H9 (cell line): ENCODE measurements at regions not wholly inside any gene's neighbourhood (a gene's known extent, or its start where the extent isn't known, plus 50 kb on each side); places are given as distances from the start of the nearest gene placed in this dataset.
"Not testable (repeated sequence)": the region's sequence is repeated elsewhere in the genome, so short reads cannot be mapped to it uniquely, and the experiment has no call there.

Source experiments
- DNase-seq: peaks from one replicate; pipeline ENCODE4 v3.0.0-alpha.2; 2017
- H2AFZ ChIP-seq: one replicate; pipeline ENCODE4 v1.6.1; 2013; ENCODE audit warnings: mild to moderate bottlenecking, low read length, control low read depth, moderate library complexity
- H2AK5ac ChIP-seq: 2 replicates; pipeline ENCODE4 v1.6.1; 2013; ENCODE audit warnings: low read length, control low read depth, mixed read lengths; ENCODE audit not compliant: insufficient read length
- H2BK120ac ChIP-seq: one replicate; pipeline ENCODE4 v1.6.1; 2013; ENCODE audit warnings: low read depth, mild to moderate bottlenecking, low read length, control low read depth, inconsistent platforms; ENCODE audit not compliant: poor library complexity, severe bottlenecking
- H2BK12ac ChIP-seq: 2 replicates; pipeline ENCODE4 v1.6.1; 2013; ENCODE audit warnings: low read length, control low read depth, mixed read lengths, low read depth; ENCODE audit not compliant: insufficient read length
- H2BK15ac ChIP-seq: 2 replicates; pipeline ENCODE4 v1.6.1; 2013; ENCODE audit warnings: low read depth, low read length, control low read depth
- H2BK20ac ChIP-seq: one replicate; pipeline ENCODE4 v1.6.1; 2013; ENCODE audit warnings: low read depth, mild to moderate bottlenecking, low read length, control low read depth, inconsistent platforms; ENCODE audit not compliant: poor library complexity, severe bottlenecking
- H2BK5ac ChIP-seq: 2 replicates; pipeline ENCODE4 v1.6.1; 2013; ENCODE audit warnings: low read length, control low read depth, mixed read lengths; ENCODE audit not compliant: insufficient read length
- H3K14ac ChIP-seq: 2 replicates; pipeline ENCODE4 v1.6.1; 2013; ENCODE audit warnings: low read length, control low read depth; ENCODE audit not compliant: insufficient read depth
- H3K18ac ChIP-seq: 2 replicates; pipeline ENCODE4 v1.6.1; 2013; ENCODE audit warnings: low read depth, mild to moderate bottlenecking, mixed read lengths, low read length, control low read depth; ENCODE audit not compliant: insufficient read length
- H3K23ac ChIP-seq: 2 replicates; pipeline ENCODE4 v1.6.1; 2013; ENCODE audit warnings: low read length, control low read depth, mixed read lengths, low read depth; ENCODE audit not compliant: insufficient read length
- H3K23me2 ChIP-seq: 2 replicates; pipeline ENCODE4 v1.6.1; 2013; ENCODE audit warnings: low read depth, mild to moderate bottlenecking, mixed read lengths, low read length, control low read depth; ENCODE audit not compliant: insufficient read length, poor library complexity, severe bottlenecking
- H3K27ac ChIP-seq: 2 replicates; pipeline ENCODE4 v1.5.1; 2013; ENCODE audit warnings: low read length, control low read depth, mixed read lengths, low read depth; ENCODE audit not compliant: insufficient read length
- H3K27me3 ChIP-seq: 2 replicates; pipeline ENCODE4 v1.6.1; 2013; ENCODE audit warnings: low read length, control low read depth, inconsistent platforms; ENCODE audit not compliant: insufficient read depth
- H3K4ac ChIP-seq: 2 replicates; pipeline ENCODE4 v1.6.1; 2013; ENCODE audit warnings: low read depth, mild to moderate bottlenecking, control low read depth, inconsistent platforms, low read length, moderate library complexity
- H3K4me1 ChIP-seq: 2 replicates; pipeline ENCODE4 v1.6.1; 2013; ENCODE audit warnings: low read length, control low read depth, inconsistent platforms; ENCODE audit not compliant: insufficient read depth
- H3K4me2 ChIP-seq: 2 replicates; pipeline ENCODE4 v1.6.1; 2013; ENCODE audit warnings: low read length, control low read depth, mixed read lengths; ENCODE audit not compliant: insufficient read length, insufficient read depth
- H3K56ac ChIP-seq: 2 replicates; pipeline ENCODE4 v1.6.1; 2013; ENCODE audit warnings: low read depth, mild to moderate bottlenecking, mixed read lengths, low read length, control low read depth; ENCODE audit not compliant: insufficient read length
- H3K79me1 ChIP-seq: 2 replicates; pipeline ENCODE4 v1.6.1; 2013; ENCODE audit warnings: low read depth, mild to moderate bottlenecking, moderate library complexity, low read length, control low read depth, inconsistent platforms; ENCODE audit not compliant: insufficient read depth, poor library complexity, severe bottlenecking
- H3K79me2 ChIP-seq: 2 replicates; pipeline ENCODE4 v1.6.1; 2013; ENCODE audit warnings: low read length, control low read depth, inconsistent platforms; ENCODE audit not compliant: insufficient read depth
- H3K9ac ChIP-seq: 2 replicates; pipeline ENCODE4 v1.6.1; 2013; ENCODE audit warnings: low read length, control low read depth, mixed read lengths; ENCODE audit not compliant: insufficient read length; ENCODE audit errors: extremely low read depth
- H3K9me3 ChIP-seq: one replicate; pipeline ENCODE4 v1.6.1; 2013; ENCODE audit warnings: low read depth, low read length, inconsistent platforms; ENCODE audit not compliant: control insufficient read depth
- H3T11ph ChIP-seq: one replicate; pipeline ENCODE4 v1.6.1; 2013; ENCODE audit warnings: mild to moderate bottlenecking, low read length, control low read depth, inconsistent platforms
- H4K20me1 ChIP-seq: one replicate; pipeline ENCODE4 v1.6.1; 2013; ENCODE audit not compliant: control insufficient read depth, insufficient read length, insufficient read depth
- H4K5ac ChIP-seq: 2 replicates; pipeline ENCODE4 v1.6.1; 2013; ENCODE audit warnings: low read depth, mild to moderate bottlenecking, mixed read lengths, low read length, control low read depth; ENCODE audit not compliant: insufficient read length
- H4K8ac ChIP-seq: replicated peaks from 2 replicates; pipeline ENCODE4 v1.6.1; 2013; ENCODE audit warnings: low read length, control low read depth, mixed read lengths, low read depth; ENCODE audit not compliant: insufficient read length
- H4K91ac ChIP-seq: 2 replicates; pipeline ENCODE4 v1.6.1; 2013; ENCODE audit warnings: low read depth, mild to moderate bottlenecking, moderate library complexity, mixed read lengths, low read length, control low read depth; ENCODE audit not compliant: insufficient read length
- H3K27ac Mint-ChIP-seq, 3 experiments: 2 replicates in 2 of 3; 3 replicates in 1 of 3; pipeline ENCODE4 v1.8.0; 2020 to 2021; ENCODE audit warnings: mixed read lengths in 3 of 3, mild to moderate bottlenecking in 1 of 3, moderate library complexity in 1 of 3
- H3K27me3 Mint-ChIP-seq: 2 replicates; pipeline ENCODE4 v1.8.0; 2021; ENCODE audit warnings: low read depth, mild to moderate bottlenecking, moderate library complexity, mixed read lengths
- H3K36me3 Mint-ChIP-seq, 3 experiments: 2 replicates in 2 of 3; 3 replicates in 1 of 3; pipeline ENCODE4 v1.8.0; 2020 to 2021; ENCODE audit warnings: low read depth in 3 of 3, mixed read lengths in 3 of 3; ENCODE audit not compliant: insufficient read depth in 1 of 3
- H3K4me1 Mint-ChIP-seq, 2 experiments: 2 replicates each; pipeline ENCODE4 v1.8.0; 2020; ENCODE audit warnings: mixed read lengths in 2 of 2
- H3K4me3 Mint-ChIP-seq, 2 experiments: 2 replicates in 1 of 2; 3 replicates in 1 of 2; pipeline ENCODE4 v1.8.0; 2020 to 2021; ENCODE audit warnings: mild to moderate bottlenecking in 2 of 2, mixed read lengths in 2 of 2, moderate library complexity in 1 of 2
- H3K9me3 Mint-ChIP-seq, 2 experiments: 2 replicates in 1 of 2; 3 replicates in 1 of 2; pipeline ENCODE4 v1.8.0; 2020; ENCODE audit warnings: mild to moderate bottlenecking in 2 of 2, mixed read lengths in 2 of 2, moderate library complexity in 1 of 2
- WGBS: extraction: QIAGEN DNeasy Blood & Tissue Kit; methylation state at CpG from one replicate; pipeline ENCODE4 v1.1.7; 2013; ENCODE audit warnings: missing lambda C conversion rate, low lambda C conversion rate, mixed read lengths; ENCODE audit not compliant: insufficient read length; ENCODE audit errors: extremely low coverage; 5-methylcytosine and 5-hydroxymethylcytosine counted together

GRCh38 chr17:22052715-22053114 is 360.4 kb downstream of the KCNJ18 start:
- not testable (repeated sequence) for H2BK120ac ChIP-seq, H2BK20ac ChIP-seq, H4K5ac ChIP-seq, H3K23me2 ChIP-seq, H3K56ac ChIP-seq, H4K20me1 ChIP-seq, H3K27ac Mint-ChIP-seq, H3K4me2 ChIP-seq, H2BK5ac ChIP-seq, H3K4me3 Mint-ChIP-seq, H2BK15ac ChIP-seq, H3K4me1 ChIP-seq, H3K18ac ChIP-seq, H3T11ph ChIP-seq, H3K4ac ChIP-seq, H4K91ac ChIP-seq, H3K9me3 ChIP-seq, H3K14ac ChIP-seq, H2AFZ ChIP-seq, H3K9ac ChIP-seq, H3K79me1 ChIP-seq, H3K36me3 Mint-ChIP-seq, H3K23ac ChIP-seq, H3K27me3 ChIP-seq, H4K8ac ChIP-seq, H3K4me1 Mint-ChIP-seq, H2BK12ac ChIP-seq, H3K27ac ChIP-seq, DNase-seq, H3K79me2 ChIP-seq, H3K27me3 Mint-ChIP-seq, H2AK5ac ChIP-seq
- peaks cover 30 to 39% of the 10 kb centered on the region in 2 experiments for H3K9me3 Mint-ChIP-seq

- not testable (repeated sequence) for H2BK12ac ChIP-seq, H3K23me2 ChIP-seq, H3K56ac ChIP-seq, H3K79me1 ChIP-seq, H3K9me3 ChIP-seq, H3K14ac ChIP-seq, H3K36me3 Mint-ChIP-seq, H2BK5ac ChIP-seq, H3K27me3 ChIP-seq, H2AK5ac ChIP-seq, H3K9ac ChIP-seq, H3K4ac ChIP-seq, H3K4me2 ChIP-seq, H3K27ac Mint-ChIP-seq, H4K20me1 ChIP-seq, H3K27ac ChIP-seq, H3K4me1 ChIP-seq, H4K91ac ChIP-seq, H2BK15ac ChIP-seq, H4K5ac ChIP-seq, DNase-seq, H4K8ac ChIP-seq, H2BK20ac ChIP-seq, H2AFZ ChIP-seq, H3K4me1 Mint-ChIP-seq, H3K18ac ChIP-seq, H3K79me2 ChIP-seq, H3K4me3 Mint-ChIP-seq, H3K23ac ChIP-seq, H3T11ph ChIP-seq, H2BK120ac ChIP-seq, H3K27me3 Mint-ChIP-seq
- H3K9me3 Mint-ChIP-seq: peaks cover 23 to 37% of the 10 kb centered on the region in 2 experiments
- no CpG with 5 or more reads among the region's 1 CpG for WGBS
Measured at GRCh38 chr17:22056566-22056965, 364.2 kb downstream of the KCNJ18 start.

- not testable (repeated sequence) for H3K18ac ChIP-seq, H2AK5ac ChIP-seq, H4K8ac ChIP-seq, H2BK20ac ChIP-seq, H3K79me1 ChIP-seq, H3K9ac ChIP-seq, H2BK5ac ChIP-seq, H3K4me3 Mint-ChIP-seq, H3K4ac ChIP-seq, H2BK15ac ChIP-seq, H4K5ac ChIP-seq, H3T11ph ChIP-seq, H3K4me1 Mint-ChIP-seq, H4K91ac ChIP-seq, H4K20me1 ChIP-seq, H3K23ac ChIP-seq, H3K36me3 Mint-ChIP-seq, H3K4me1 ChIP-seq, H3K9me3 ChIP-seq, H3K27me3 Mint-ChIP-seq, H3K4me2 ChIP-seq, H3K27ac ChIP-seq, H3K56ac ChIP-seq, H3K79me2 ChIP-seq, H2AFZ ChIP-seq, H3K27me3 ChIP-seq, H2BK12ac ChIP-seq, H2BK120ac ChIP-seq, H3K27ac Mint-ChIP-seq, H3K14ac ChIP-seq, DNase-seq, H3K23me2 ChIP-seq
- peaks cover 26 to 27% of the 10 kb centered on the region in 2 experiments for H3K9me3 Mint-ChIP-seq
- WGBS: no CpG with 5 or more reads among the region's 4 CpGs
Measured at GRCh38 chr17:22075918-22076317, 383.6 kb downstream of the KCNJ18 start.
